Activated B cell treated with CpG ODN at 0.5 μM for 24 hours (primary cell): ENCODE measurements at regions not wholly inside any gene's neighbourhood (a gene's known extent, or its start where the extent isn't known, plus 50 kb on each side); places are given as distances from the start of the nearest gene placed in this dataset.

Source experiments
- ATAC-seq: fragments of 200-7000 bp; cut with Tn5 transposase; one replicate; pipeline ENCODE4 v1.10.0; 2021; ENCODE audit warnings: low read depth, mild to moderate bottlenecking, moderate library complexity
- CTCF ChIA-PET: fragments of 350-600 bp; sonication (Branson Sonifier 250); formaldehyde crosslinking; loops from one replicate; lab custom pipeline; 2021; ENCODE audit warnings: antibody characterized with exemption; lab: Charles Lee
- POLR2A ChIA-PET: fragments of 350-600 bp; sonication (Branson Sonifier 250); formaldehyde crosslinking; loops from one replicate; lab custom pipeline; 2021; ENCODE audit warnings: antibody characterized with exemption; lab: Charles Lee
- DNase-seq: peaks from one replicate; pipeline ENCODE4 v3.0.0; 2022
- H3K27ac Mint-ChIP-seq: one replicate; pipeline ENCODE4 v1.8.0; 2020; ENCODE audit warnings: mixed read lengths
- H3K27me3 Mint-ChIP-seq: one replicate; pipeline ENCODE4 v1.8.0; 2021; ENCODE audit warnings: mixed read lengths
- H3K36me3 Mint-ChIP-seq: one replicate; pipeline ENCODE4 v1.8.0; 2021; ENCODE audit warnings: low read depth, mixed read lengths
- H3K4me1 Mint-ChIP-seq: one replicate; pipeline ENCODE4 v1.8.0; 2021; ENCODE audit warnings: mixed read lengths
- H3K4me3 Mint-ChIP-seq: one replicate; pipeline ENCODE4 v1.8.0; 2020; ENCODE audit warnings: mild to moderate bottlenecking, mixed read lengths
- H3K9me3 Mint-ChIP-seq: one replicate; pipeline ENCODE4 v1.8.0; 2020; ENCODE audit warnings: mixed read lengths
- intact Hi-C: fragments of 100-400 bp; cut with micrococcal nuclease; formaldehyde crosslinking; loops from one replicate; pipeline ENCODE4 v1.15.1; 2024
- TF ChIP-seq, protein P1 (sequence below): fragments of 200-600 bp; IDR thresholded peaks from one replicate; pipeline ENCODE4 v1.8.0; 2022; ENCODE audit warnings: antibody characterized with exemption, mild to moderate bottlenecking

DNA sequence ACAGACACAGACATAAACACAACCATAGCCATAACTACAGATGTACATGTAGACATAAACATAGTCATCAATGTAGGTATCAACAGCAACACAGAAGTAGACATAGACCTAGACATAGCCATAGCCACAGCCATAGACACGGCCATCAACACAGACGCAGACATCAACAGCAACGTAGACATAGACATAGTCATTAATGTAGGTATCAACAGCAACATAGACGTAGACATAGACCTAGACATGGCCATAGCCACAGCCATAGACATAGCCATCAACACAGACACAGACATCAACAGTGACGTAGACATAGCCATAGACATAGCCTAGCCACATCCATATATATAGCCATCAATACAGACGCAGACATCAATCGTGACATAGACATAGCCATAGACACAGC lies 258.3 kb upstream of the FOXQ1 start:
- no peaks in the 10 kb centered on the region for H3K36me3 Mint-ChIP-seq
- ATAC-seq (no peak), DNase-seq (no peak)
- ChIA-PET POLR2A (no interaction called here), CTCF (no interaction called here)
- H3K9me3 Mint-ChIP-seq, result no peaks in the 10 kb centered on the region
- TF ChIP-seq, protein P1, sequence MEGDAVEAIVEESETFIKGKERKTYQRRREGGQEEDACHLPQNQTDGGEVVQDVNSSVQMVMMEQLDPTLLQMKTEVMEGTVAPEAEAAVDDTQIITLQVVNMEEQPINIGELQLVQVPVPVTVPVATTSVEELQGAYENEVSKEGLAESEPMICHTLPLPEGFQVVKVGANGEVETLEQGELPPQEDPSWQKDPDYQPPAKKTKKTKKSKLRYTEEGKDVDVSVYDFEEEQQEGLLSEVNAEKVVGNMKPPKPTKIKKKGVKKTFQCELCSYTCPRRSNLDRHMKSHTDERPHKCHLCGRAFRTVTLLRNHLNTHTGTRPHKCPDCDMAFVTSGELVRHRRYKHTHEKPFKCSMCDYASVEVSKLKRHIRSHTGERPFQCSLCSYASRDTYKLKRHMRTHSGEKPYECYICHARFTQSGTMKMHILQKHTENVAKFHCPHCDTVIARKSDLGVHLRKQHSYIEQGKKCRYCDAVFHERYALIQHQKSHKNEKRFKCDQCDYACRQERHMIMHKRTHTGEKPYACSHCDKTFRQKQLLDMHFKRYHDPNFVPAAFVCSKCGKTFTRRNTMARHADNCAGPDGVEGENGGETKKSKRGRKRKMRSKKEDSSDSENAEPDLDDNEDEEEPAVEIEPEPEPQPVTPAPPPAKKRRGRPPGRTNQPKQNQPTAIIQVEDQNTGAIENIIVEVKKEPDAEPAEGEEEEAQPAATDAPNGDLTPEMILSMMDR, result no peak
- H3K4me3 Mint-ChIP-seq, result no peak overlapping the region
- H3K27me3 Mint-ChIP-seq, result peaks cover 17% of the 10 kb centered on the region
- H3K27ac Mint-ChIP-seq, result no peak overlapping the region
- intact Hi-C loops, result no loop called here
- no peaks in the 10 kb centered on the region for H3K4me1 Mint-ChIP-seq

DNA sequence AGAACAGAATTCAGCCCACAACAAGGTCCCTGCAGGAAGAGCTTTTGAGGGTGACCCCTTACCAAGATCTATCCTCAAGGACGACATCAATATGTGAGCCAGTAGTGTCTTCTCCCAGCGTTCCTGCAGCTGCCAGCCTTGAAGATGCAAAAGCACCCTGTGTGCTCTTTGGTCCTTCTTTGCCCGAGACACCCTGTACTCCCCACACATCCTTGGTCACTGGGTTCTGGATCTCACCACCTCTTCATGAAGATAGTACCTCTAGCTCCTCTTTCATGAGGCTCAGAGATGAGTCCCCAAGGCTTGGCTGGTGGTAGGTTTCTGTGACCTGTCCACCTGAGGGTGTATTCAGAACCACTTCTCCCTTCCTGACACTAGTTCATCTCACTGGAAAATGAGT lies 259.6 kb upstream of the FOXQ1 start:
- ChIA-PET CTCF (no interaction called here), POLR2A (no interaction called here)
- TF ChIP-seq, protein P1, result no peak
- Mint-ChIP-seq H3K4me1 (no peaks in the 10 kb centered on the region), H3K27ac (no peak overlapping the region), H3K36me3 (no peaks in the 10 kb centered on the region), H3K9me3 (no peaks in the 10 kb centered on the region), H3K27me3 (peaks cover 17% of the 10 kb centered on the region), H3K4me3 (no peak overlapping the region)
- intact Hi-C loops, result no loop called here
- no peak for DNase-seq
- ATAC-seq, result no peak

DNA sequence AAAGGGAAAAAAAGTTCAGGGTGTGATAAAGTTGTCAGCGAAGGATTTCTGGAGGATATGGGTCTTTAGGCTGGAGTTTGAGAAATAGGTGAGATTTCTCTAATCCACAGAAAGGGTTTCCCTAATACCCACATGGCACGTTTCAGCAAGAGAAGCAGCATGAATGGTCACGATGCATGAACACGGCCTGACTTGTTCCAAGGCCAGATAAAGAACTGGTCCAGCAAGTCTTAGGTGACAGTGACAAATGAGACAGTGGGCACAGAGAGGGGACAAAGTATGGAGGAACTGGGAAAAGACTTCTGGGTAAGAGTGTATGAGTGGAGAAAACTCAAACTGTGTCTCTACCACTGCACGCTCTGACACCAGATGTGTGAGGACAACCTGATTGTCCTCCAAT lies 262.0 kb upstream of the FOXQ1 start:
- H3K4me1 Mint-ChIP-seq, result no peaks in the 10 kb centered on the region
- H3K9me3 Mint-ChIP-seq, result no peaks in the 10 kb centered on the region
- ChIA-PET POLR2A (no interaction called here), CTCF (no interaction called here)
- H3K27ac Mint-ChIP-seq, result no peak overlapping the region
- H3K4me3 Mint-ChIP-seq, result no peak overlapping the region
- TF ChIP-seq, protein P1, result no peak
- intact Hi-C loops, result no loop called here
- H3K36me3 Mint-ChIP-seq, result no peaks in the 10 kb centered on the region
- ATAC-seq, result no peak
- DNase-seq, result no peak
- H3K27me3 Mint-ChIP-seq, result peaks cover 16% of the 10 kb centered on the region

DNA sequence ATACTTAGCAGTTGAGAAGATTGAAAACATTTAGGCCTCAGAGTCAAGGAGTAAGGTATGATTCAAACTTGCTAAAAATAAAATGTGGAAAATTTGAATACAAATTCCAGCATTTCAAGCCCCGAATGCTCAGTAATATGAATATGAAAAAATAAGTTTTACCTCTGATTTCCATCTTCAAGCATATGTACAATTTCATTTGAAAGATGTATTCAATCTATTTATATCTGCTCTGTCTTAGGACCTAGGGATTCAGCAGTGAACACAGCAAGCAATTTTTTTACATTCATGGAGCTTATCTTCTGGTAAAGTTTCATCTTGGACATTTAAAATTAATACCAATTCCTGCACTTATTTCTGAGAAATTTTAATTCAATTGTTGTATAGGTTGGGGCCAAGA lies 262.7 kb upstream of the FOXQ1 start:
- H3K9me3 Mint-ChIP-seq, result no peaks in the 10 kb centered on the region
- H3K27ac Mint-ChIP-seq, result no peak overlapping the region
- no peaks in the 10 kb centered on the region for H3K4me1 Mint-ChIP-seq
- no peak overlapping the region for H3K4me3 Mint-ChIP-seq
- intact Hi-C loops, result no loop called here
- CTCF ChIA-PET, result no interaction called here
- H3K27me3 Mint-ChIP-seq, result peaks cover 16% of the 10 kb centered on the region
- no peaks in the 10 kb centered on the region for H3K36me3 Mint-ChIP-seq
- TF ChIP-seq, protein P1, result no peak
- POLR2A ChIA-PET, result no interaction called here
- DNase-seq (no peak), ATAC-seq (no peak)

DNA sequence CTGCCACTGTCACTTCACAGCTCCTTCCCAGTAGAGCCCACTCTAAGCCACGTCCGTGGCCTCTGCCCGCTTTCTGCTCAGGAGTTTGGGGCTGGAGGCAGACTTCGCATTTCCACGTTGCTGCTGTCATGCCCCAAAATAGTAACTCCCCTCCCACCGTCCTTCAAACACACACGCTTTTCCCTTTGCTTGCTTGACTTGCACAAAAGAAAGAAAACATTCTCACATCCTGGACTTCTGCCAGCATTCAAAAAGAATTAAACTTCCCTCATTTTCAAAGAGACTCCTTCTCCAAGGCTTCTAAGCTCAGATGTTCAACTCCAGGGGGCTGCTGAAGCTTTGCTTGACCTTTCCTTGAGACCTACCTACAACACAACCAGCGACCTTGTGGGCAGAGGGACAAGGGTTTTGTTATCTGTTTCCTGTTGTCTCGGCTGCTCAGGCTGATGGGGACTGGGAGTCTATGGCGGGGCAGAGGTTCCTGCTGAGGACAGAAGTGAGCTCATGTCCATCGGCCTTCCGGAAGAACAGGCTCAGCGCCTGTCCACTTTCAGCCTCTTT lies 263.8 kb upstream of the FOXQ1 start:
- TF ChIP-seq, protein P1, result no peak
- no peak overlapping the region for H3K4me3 Mint-ChIP-seq
- H3K27ac Mint-ChIP-seq, result no peak overlapping the region
- intact Hi-C loops, result no loop called here
- ChIA-PET CTCF (no interaction called here), POLR2A (no interaction called here)
- ATAC-seq (no peak), DNase-seq (no peak)
- H3K36me3 Mint-ChIP-seq, result no peaks in the 10 kb centered on the region
- no peaks in the 10 kb centered on the region for H3K9me3 Mint-ChIP-seq
- peaks cover 22% of the 10 kb centered on the region for H3K27me3 Mint-ChIP-seq
- no peaks in the 10 kb centered on the region for H3K4me1 Mint-ChIP-seq
